ENCODE measurements at regions not wholly inside any gene's neighbourhood (a gene's known extent, or its start where the extent isn't known, plus 50 kb on each side); places are given as distances from the start of the nearest gene placed in this dataset.

DNA sequence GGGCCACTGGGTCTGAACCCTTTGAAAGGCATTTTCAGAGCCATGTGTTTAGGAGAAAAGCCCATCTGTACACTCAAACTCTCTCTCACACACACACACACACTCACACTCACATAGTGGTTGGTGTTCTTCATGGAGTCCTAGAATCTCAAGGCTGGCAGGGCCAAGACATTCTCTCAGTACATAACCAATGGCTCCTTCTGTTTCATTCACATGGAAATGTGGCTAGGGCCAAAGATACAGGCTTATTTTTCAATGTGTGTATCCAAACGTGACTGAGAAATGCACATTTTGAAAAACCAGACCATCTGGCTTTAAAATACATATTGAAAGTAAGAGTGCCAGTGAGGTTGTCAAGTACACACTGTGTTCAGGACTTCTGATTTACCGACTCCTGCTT, 59.0 kb upstream of the SALL1 start:
- no peak for DNase-seq

DNA sequence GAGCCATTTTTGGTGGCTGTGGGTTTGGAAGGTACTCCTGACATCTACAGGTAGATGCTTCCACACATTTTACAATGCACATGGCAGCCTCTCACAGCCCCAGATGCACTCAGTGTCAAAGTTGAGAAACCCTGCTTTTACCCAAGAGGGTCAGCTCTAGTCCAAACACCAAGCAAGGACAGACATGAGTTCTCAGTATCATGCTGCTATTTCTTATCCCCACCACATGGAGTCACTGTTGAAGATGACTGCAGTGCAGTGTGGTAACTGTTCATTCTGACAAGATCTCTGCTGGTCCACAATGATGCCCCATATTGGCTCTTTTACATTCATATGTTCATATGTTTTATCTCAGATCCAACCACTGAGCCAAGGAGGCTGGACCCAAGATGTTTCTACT, 50.5 kb upstream of the SALL1 start:
- DNase-seq, result no peak

All from stimulated activated CD4-positive, alpha-beta T cell treated with anti-CD3 and anti-CD28 coated beads, Interleukin-4, amount 100 ng/mL, for 24 hours (primary cell).